ENCODE measurements at regions not wholly inside any gene's neighbourhood (a gene's known extent, or its start where the extent isn't known, plus 50 kb on each side); places are given as distances from the start of the nearest gene placed in this dataset.

DNA sequence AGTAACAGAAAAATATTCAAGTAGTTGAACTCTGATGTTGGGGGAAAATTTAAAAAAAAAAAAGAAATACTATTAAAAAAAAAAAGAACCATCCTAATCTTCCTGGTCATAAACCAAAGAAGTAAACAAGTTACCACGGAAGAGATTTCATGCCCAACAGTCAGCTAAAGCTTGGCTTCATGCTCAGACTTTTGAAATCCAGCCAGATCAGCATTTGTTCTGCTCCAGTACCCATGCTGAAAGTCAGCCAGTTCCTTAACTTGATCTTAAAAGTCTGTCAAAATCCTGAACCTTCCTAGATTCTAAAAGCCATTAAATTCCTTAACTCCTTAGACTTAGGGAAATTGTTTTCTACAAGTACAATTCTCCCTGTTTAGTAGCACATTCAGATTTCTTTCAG is 908.7 kb upstream of the CDH9 start:
- Histone ChIP-seq H3K4me2 (ENCODE audit: insufficient read depth, low read length) (no peak overlapping the region), H2AFZ (ENCODE audit: low read depth, low read length) (no peak overlapping the region), H3K27ac (ENCODE audit: insufficient read depth, low read depth, low read length) (no peak overlapping the region), H3K27me3 (ENCODE audit: control insufficient read depth in 2 of 2, insufficient read depth in 2 of 2, low read length in 2 of 2) (no peaks in the 10 kb centered on the region), H3K9me1 (replicated peaks; ENCODE audit: control insufficient read depth, extremely low read depth, insufficient read depth, low read length) (no peaks in the 10 kb centered on the region), H3K9ac (replicated peaks; ENCODE audit: extremely low read depth, insufficient read depth, low read length) (no peak overlapping the region), H3K4me1 (ENCODE audit: control insufficient read depth, extremely low read depth, insufficient read depth, low read length) (no peaks in the 10 kb centered on the region), H3K36me3 (ENCODE audit: control insufficient read depth in 2 of 2, extremely low read depth in 1 of 2, insufficient read depth in 2 of 2, low read length in 2 of 2) (no peaks in the 10 kb centered on the region), H3K79me2 (ENCODE audit: control insufficient read depth, insufficient read depth, low read length) (no peaks in the 10 kb centered on the region), H3K9me3 (replicated peaks; ENCODE audit: control insufficient read depth, insufficient read depth, low read length) (no peaks in the 10 kb centered on the region), H4K20me1 (replicated peaks; ENCODE audit: control insufficient read depth, extremely low read depth, insufficient read depth, low read length) (no peaks in the 10 kb centered on the region), H3K4me3 (replicated peaks in 1 of 3; ENCODE audit: insufficient read depth in 1 of 3, low read depth in 1 of 3, low read length in 3 of 3) (no peak overlapping the region)
- POLR2A ChIA-PET = no interaction called here
- no peak for FAIRE-seq
- no peak for DNase-seq (ENCODE audit: low read depth, low spot score)
- CTCF ChIA-PET = interaction anchor here (0.7 kb wide), 1 partner anchor 552 kb away, joined by 3 read pairs; no protein-coding TSS in a partner anchor
- dilution Hi-C loops (cut with MboI; ENCODE audit: extremely low pct_ligation_motif_present, low sequenced_read_pairs) = no loop called here
- TF ChIP-seq FOS (IDR thresholded peaks at IDR 0.05; ENCODE audit: borderline replicate concordance, insufficient read depth, low read length) (no peak), POLR2AphosphoS5 (IDR thresholded peaks at IDR 0.05; ENCODE audit: insufficient read depth, low read depth, low read length) (no peak), JUN (IDR thresholded peaks at IDR 0.05; ENCODE audit: borderline replicate concordance, insufficient read depth, insufficient read length, low read depth) (no peak), GATA2 (IDR thresholded peaks at IDR 0.05; ENCODE audit: insufficient read depth, insufficient read length, low read depth, low read length) (no peak), MAX (IDR thresholded peaks at IDR 0.05; ENCODE audit: insufficient read depth, insufficient read length) (no peak), POLR2A (IDR thresholded peaks at IDR 0.05; ENCODE audit: low read depth, low read length) (no peak)
- TF ChIP-seq, protein P1, sequence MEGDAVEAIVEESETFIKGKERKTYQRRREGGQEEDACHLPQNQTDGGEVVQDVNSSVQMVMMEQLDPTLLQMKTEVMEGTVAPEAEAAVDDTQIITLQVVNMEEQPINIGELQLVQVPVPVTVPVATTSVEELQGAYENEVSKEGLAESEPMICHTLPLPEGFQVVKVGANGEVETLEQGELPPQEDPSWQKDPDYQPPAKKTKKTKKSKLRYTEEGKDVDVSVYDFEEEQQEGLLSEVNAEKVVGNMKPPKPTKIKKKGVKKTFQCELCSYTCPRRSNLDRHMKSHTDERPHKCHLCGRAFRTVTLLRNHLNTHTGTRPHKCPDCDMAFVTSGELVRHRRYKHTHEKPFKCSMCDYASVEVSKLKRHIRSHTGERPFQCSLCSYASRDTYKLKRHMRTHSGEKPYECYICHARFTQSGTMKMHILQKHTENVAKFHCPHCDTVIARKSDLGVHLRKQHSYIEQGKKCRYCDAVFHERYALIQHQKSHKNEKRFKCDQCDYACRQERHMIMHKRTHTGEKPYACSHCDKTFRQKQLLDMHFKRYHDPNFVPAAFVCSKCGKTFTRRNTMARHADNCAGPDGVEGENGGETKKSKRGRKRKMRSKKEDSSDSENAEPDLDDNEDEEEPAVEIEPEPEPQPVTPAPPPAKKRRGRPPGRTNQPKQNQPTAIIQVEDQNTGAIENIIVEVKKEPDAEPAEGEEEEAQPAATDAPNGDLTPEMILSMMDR (IDR thresholded peaks at IDR 0.05; ENCODE audit: extremely low read depth in 1 of 2, insufficient read depth in 1 of 2, low read depth in 1 of 2, low read length in 2 of 2) = no peak
- intact Hi-C loops (cut with micrococcal nuclease) = no loop called here
- no TSS peak for BruUV-seq (replicated peaks)

Measured in endothelial cell of umbilical vein (primary cell).